Suprapubic skin (tissue), 4 donors: ENCODE measurements at regions not wholly inside any gene's neighbourhood (a gene's known extent, or its start where the extent isn't known, plus 50 kb on each side); places are given as distances from the start of the nearest gene placed in this dataset.

Experiments used
- EP300 ChIP-seq: sonication (generic); formaldehyde crosslinking; IDR thresholded peaks from one replicate; pipeline ENCODE4 v1.6.1; 2017; ENCODE audit warnings: antibody characterized with exemption
- POLR2A ChIP-seq, 2 donors: fragments of 450-650 bp; IDR thresholded peaks; one replicate each; pipeline ENCODE4 v1.6.1; 2017; ENCODE audit warnings: antibody characterized with exemption in 2 of 2, mild to moderate bottlenecking in 2 of 2, moderate library complexity in 2 of 2
- POLR2AphosphoS5 ChIP-seq, 3 donors: sonication (generic); formaldehyde crosslinking; IDR thresholded peaks; one replicate each; pipeline ENCODE4 v1.6.1; 2017; ENCODE audit warnings: antibody characterized with exemption in 3 of 3
- TF ChIP-seq, protein P1 (sequence below), 2 donors: fragments of 200-600 bp in 1 of 2; fragments of 450-650 bp in 1 of 2; sonication (generic) in 1 of 2; IDR thresholded peaks; one replicate each; pipeline ENCODE4 v1.5.1; 2016 to 2019; ENCODE audit warnings: antibody characterized with exemption in 2 of 2, mild to moderate bottlenecking in 1 of 2, moderate library complexity in 1 of 2

DNA sequence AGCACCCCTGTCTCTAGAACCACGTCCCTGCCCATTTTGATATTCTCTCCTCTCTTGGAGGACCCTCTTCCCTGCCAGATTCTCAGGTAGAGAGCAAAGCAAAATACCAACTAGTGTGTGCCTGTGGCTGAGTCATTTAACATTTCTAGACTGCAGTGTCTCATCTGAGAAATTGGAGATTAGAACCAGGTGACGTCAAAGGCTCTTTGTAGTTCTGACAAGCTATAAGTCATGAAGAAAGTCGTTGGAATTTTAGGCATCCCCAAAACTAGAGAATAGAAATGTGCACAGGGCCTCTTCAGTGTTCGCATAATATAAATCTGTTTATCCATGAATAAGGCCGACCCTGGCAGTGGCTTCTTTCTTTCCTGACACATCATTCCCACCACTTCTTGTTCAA, 74.4 kb upstream of the TANC1 start:
- TF ChIP-seq EP300 (no peak), POLR2A (IDR thresholded peaks at IDR 0.05) (no peak), POLR2AphosphoS5 (IDR thresholded peaks at IDR 0.05) (no peak)
- TF ChIP-seq, protein P1, sequence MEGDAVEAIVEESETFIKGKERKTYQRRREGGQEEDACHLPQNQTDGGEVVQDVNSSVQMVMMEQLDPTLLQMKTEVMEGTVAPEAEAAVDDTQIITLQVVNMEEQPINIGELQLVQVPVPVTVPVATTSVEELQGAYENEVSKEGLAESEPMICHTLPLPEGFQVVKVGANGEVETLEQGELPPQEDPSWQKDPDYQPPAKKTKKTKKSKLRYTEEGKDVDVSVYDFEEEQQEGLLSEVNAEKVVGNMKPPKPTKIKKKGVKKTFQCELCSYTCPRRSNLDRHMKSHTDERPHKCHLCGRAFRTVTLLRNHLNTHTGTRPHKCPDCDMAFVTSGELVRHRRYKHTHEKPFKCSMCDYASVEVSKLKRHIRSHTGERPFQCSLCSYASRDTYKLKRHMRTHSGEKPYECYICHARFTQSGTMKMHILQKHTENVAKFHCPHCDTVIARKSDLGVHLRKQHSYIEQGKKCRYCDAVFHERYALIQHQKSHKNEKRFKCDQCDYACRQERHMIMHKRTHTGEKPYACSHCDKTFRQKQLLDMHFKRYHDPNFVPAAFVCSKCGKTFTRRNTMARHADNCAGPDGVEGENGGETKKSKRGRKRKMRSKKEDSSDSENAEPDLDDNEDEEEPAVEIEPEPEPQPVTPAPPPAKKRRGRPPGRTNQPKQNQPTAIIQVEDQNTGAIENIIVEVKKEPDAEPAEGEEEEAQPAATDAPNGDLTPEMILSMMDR (IDR thresholded peaks at IDR 0.05), result no peak
